ENCODE measurements at regions not wholly inside any gene's neighbourhood (a gene's known extent, or its start where the extent isn't known, plus 50 kb on each side); places are given as distances from the start of the nearest gene placed in this dataset.

DNA sequence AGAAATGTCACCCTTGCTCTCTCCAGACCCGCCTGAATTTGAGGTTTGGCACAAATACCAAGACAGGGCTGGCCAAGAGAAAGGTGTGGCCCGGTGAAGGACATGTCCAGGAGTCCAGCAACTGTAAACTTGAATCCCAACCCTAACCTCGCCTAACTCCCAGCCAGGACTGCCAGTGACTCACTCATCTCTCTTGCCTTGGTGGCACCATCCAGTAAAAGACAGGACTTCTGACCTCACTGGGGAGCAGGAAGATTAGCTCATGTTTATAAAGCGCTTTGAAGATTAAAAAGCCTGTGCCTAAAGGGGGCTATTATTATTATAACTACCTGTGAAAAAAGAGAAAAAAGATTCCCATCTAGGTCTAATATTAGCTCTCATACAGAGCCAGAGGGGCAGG lies 335.3 kb downstream of the SOX9 start:
- TF ChIP-seq, protein P1, sequence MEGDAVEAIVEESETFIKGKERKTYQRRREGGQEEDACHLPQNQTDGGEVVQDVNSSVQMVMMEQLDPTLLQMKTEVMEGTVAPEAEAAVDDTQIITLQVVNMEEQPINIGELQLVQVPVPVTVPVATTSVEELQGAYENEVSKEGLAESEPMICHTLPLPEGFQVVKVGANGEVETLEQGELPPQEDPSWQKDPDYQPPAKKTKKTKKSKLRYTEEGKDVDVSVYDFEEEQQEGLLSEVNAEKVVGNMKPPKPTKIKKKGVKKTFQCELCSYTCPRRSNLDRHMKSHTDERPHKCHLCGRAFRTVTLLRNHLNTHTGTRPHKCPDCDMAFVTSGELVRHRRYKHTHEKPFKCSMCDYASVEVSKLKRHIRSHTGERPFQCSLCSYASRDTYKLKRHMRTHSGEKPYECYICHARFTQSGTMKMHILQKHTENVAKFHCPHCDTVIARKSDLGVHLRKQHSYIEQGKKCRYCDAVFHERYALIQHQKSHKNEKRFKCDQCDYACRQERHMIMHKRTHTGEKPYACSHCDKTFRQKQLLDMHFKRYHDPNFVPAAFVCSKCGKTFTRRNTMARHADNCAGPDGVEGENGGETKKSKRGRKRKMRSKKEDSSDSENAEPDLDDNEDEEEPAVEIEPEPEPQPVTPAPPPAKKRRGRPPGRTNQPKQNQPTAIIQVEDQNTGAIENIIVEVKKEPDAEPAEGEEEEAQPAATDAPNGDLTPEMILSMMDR (IDR thresholded peaks at IDR 0.05; ENCODE audit: low read depth, low read length): no peak
- H3K4me3 ChIP-seq (ENCODE audit: low read depth, low read length): no peak overlapping the region
- in situ Hi-C loops (cut with HindIII; ENCODE audit: low sequenced_read_pairs): no loop called here
- peak; percentile 60 for DNase-seq (ENCODE audit: low read depth, low spot score)

DNA sequence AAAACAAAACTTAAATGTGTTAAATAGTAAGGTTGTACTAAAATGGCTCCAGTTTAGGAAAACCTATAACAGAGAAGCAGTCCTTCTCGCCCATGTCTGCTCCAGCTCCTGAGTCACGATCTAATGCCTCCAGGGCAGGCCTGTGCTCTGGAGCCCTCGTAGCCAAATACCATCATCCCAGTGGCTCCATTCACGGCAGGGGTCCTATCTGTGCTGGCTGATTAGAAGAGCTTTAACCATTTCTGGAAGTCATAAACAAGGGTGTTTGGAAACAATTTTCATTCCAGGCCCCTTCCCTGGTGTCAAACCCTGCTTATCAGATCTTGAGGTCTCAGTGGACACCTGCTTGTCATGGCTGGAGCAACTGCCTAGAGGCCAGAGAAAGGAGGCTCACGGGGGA lies 336.9 kb downstream of the SOX9 start:
- in situ Hi-C loops (cut with HindIII; ENCODE audit: low sequenced_read_pairs): no loop called here
- TF ChIP-seq, protein P1 (IDR thresholded peaks at IDR 0.05; ENCODE audit: low read depth, low read length): no peak
- no peak overlapping the region for H3K4me3 ChIP-seq (ENCODE audit: low read depth, low read length)
- DNase-seq (ENCODE audit: low read depth, low spot score): no peak

DNA sequence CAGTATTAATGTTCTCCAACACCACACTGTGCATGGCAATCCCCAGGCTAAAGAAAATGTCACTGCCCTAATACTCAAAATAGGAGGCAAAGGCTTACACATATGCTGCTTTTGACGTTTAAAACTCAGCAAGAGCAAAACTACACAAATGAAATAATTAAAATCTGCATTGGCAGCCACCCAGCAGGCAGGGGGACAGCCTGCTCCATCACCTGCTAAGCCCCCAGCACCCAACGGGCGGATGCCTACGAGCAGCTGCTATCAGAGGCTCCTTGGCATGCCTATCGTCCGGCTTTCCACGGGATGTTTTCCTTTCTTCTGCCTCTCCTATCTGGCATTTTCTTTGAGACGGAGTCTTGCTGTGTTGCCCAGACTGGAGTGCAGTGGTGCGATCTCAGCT lies 337.5 kb downstream of the SOX9 start:
- DNase-seq (ENCODE audit: low read depth, low spot score): no peak
- in situ Hi-C loops (cut with HindIII; ENCODE audit: low sequenced_read_pairs): no loop called here
- TF ChIP-seq, protein P1 (IDR thresholded peaks at IDR 0.05; ENCODE audit: low read depth, low read length): no peak
- no peak overlapping the region for H3K4me3 ChIP-seq (ENCODE audit: low read depth, low read length)

DNA sequence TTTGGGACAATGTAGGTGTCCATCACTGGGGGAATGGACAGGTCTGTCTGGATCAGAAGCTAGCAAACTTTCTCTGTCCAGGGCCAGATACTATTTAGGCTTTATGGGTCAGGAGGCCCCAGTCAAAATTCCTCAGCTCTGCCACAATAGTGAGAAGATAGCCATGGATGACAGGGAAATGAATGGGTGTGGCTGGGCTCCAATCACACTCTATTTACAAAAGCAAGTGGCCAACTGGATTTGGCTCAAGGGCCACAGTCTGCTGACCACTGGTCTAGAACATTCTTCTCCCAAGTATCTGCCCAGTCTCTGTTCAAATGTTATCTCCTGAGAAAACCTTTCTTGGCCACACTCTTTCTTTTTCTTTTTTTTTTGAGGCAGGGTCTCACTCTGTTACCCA lies 339.9 kb downstream of the SOX9 start:
- no peak for DNase-seq (ENCODE audit: low read depth, low spot score)
- H3K4me3 ChIP-seq (ENCODE audit: low read depth, low read length): no peak overlapping the region
- TF ChIP-seq, protein P1 (IDR thresholded peaks at IDR 0.05; ENCODE audit: low read depth, low read length): no peak
- in situ Hi-C loops (cut with HindIII; ENCODE audit: low sequenced_read_pairs): no loop called here

DNA sequence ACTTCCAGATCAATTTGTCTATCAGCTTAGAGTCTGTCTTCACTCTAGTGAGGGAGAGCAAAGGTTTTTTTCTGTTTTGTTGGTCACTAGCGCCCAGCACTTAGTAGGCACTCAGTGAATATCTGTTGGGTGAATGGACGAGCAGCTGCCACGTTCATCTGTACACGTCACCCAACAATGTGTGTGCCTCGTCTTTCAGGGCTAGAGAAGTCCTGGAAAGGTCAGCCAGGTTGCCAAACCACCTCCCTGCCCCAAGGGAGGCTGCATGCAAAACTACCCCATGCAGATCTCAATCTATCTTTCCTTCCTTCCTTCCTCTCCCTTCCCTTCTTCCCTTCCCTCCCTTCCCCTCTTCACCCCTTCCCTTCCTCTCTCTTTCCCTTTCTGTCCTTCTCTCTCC lies 340.9 kb downstream of the SOX9 start:
- H3K4me3 ChIP-seq (ENCODE audit: low read depth, low read length): no peak overlapping the region
- in situ Hi-C loops (cut with HindIII; ENCODE audit: low sequenced_read_pairs): no loop called here
- DNase-seq (ENCODE audit: low read depth, low spot score): no peak
- TF ChIP-seq, protein P1 (IDR thresholded peaks at IDR 0.05; ENCODE audit: low read depth, low read length): no peak

DNA sequence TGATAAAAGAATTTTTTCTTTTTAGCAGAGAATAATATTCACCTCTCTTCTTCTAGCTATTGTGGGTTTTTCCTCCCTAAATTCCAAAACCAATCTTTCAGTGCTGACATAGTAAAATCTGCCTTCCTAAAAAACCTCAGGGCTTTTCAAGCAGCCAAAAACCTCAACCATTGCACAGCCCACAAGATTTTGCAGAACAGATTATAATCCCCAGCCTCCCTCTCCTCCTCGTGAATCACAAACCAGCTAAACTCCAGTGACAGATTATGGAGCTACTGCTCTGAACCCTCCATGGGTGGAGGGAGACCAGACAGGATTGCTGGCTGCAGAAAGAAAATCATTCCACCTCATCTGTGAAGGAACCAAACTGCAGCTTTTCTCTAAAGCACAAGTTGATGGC lies 341.6 kb downstream of the SOX9 start:
- no peak for DNase-seq (ENCODE audit: low read depth, low spot score)
- no peak overlapping the region for H3K4me3 ChIP-seq (ENCODE audit: low read depth, low read length)
- in situ Hi-C loops (cut with HindIII; ENCODE audit: low sequenced_read_pairs): no loop called here
- TF ChIP-seq, protein P1 (IDR thresholded peaks at IDR 0.05; ENCODE audit: low read depth, low read length): no peak

DNA sequence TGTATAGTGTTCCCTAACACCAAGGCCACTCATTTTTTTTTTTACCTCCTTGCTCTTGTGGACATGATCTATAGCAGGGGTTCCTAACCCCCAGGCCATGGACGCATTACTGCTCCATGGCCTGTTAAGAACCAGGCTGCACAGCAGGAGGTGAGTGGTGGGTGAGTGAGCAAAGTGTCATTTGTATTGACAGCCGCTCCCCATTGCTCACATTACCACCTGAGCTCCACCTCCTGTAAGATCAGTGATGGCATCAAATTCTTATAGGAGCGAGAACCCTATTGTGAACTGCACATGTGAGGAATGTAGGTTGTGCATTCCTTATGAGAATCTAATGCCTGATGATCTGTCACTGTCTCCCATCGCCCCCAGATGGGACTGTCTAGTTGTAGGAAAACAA lies 342.0 kb downstream of the SOX9 start:
- in situ Hi-C loops (cut with HindIII; ENCODE audit: low sequenced_read_pairs): no loop called here
- TF ChIP-seq, protein P1 (IDR thresholded peaks at IDR 0.05; ENCODE audit: low read depth, low read length): no peak
- DNase-seq (ENCODE audit: low read depth, low spot score): no peak
- no peak overlapping the region for H3K4me3 ChIP-seq (ENCODE audit: low read depth, low read length)
